Adrenal gland (tissue), 5 donors: ENCODE measurements at regions not wholly inside any gene's neighbourhood (a gene's known extent, or its start where the extent isn't known, plus 50 kb on each side); places are given as distances from the start of the nearest gene placed in this dataset.

Experiments used
- POLR2A ChIP-seq, 2 donors: fragments of 450-650 bp; IDR thresholded peaks; one replicate each; pipeline ENCODE4 v1.6.1; 2017; ENCODE audit warnings: antibody characterized with exemption in 2 of 2, mild to moderate bottlenecking in 2 of 2, moderate library complexity in 1 of 2
- TF ChIP-seq, protein P1 (sequence below), 6 experiments: fragments of 450-650 bp in 4 of 6; fragments of 200-600 bp in 2 of 6; sonication (generic) in 1 of 6; IDR thresholded peaks; 1 replicate in 5 of 6; 2 replicates in 1 of 6; pipeline versions ENCODE4 v1.5.1 to v1.8.0; 2016 to 2021; ENCODE audit warnings: antibody characterized with exemption in 6 of 6, mild to moderate bottlenecking in 2 of 6, moderate library complexity in 1 of 6
- donor health status: DM: no; HTN: no; CAD: no.

DNA sequence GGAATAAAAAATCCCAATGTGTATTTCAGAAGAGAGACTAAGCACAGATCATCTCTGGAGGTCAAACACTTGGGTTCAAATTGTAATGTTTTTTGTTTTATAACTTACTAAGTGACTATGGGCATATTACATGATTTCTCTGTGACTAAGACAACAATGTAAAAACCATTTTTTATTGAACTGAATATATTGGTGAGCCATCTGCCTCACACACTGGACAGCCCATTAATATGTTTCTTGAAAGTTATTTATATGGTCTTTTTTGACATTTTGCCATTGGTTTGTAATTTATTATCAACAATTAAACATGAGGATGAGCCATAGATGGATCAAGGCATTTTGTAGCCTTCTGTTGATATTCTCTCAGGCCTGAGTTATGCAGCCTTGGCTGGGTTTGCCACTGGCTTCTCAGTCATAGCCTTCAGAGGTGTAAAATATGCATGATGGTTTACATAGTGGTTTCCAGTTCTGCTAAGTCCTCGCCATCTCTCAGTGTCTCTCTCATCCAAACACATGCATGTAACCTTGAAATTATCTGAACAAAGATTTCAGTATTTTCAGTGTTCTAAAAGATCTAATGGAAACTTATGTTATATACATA is 997.2 kb downstream of the DIPK2A start:
- TF ChIP-seq POLR2A (IDR thresholded peaks at IDR 0.05) = no peak
- TF ChIP-seq, protein P1, sequence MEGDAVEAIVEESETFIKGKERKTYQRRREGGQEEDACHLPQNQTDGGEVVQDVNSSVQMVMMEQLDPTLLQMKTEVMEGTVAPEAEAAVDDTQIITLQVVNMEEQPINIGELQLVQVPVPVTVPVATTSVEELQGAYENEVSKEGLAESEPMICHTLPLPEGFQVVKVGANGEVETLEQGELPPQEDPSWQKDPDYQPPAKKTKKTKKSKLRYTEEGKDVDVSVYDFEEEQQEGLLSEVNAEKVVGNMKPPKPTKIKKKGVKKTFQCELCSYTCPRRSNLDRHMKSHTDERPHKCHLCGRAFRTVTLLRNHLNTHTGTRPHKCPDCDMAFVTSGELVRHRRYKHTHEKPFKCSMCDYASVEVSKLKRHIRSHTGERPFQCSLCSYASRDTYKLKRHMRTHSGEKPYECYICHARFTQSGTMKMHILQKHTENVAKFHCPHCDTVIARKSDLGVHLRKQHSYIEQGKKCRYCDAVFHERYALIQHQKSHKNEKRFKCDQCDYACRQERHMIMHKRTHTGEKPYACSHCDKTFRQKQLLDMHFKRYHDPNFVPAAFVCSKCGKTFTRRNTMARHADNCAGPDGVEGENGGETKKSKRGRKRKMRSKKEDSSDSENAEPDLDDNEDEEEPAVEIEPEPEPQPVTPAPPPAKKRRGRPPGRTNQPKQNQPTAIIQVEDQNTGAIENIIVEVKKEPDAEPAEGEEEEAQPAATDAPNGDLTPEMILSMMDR (IDR thresholded peaks at IDR 0.05) = no peak
